ENCODE measurements at regions not wholly inside any gene's neighbourhood (a gene's known extent, or its start where the extent isn't known, plus 50 kb on each side); places are given as distances from the start of the nearest gene placed in this dataset.

DNA sequence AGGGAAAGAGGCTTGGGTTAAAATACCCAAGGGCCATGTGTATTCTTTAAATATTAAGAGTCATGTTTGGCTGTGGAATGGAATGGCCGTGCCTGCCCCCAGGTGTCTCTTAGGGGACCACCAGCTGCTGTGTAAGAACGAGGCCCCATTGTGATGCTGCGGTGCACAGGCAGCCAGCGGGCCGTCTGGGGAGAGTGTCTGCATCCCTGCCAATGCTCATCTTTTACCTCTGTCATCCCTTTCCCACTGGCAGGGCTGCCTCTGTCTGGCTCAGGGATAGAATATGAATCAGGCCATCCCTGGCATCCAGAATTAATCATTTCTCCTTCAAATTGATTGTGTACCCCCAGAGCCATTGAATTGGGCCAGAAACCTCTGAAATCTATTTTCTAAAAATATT is 137.8 kb upstream of the GALNT17 start:
- no peak for DNase-seq

- no peak for DNase-seq
These were observed 134.7 kb upstream of the GALNT17 start for GRCh38 chr7:70997261-70997660.

DNA sequence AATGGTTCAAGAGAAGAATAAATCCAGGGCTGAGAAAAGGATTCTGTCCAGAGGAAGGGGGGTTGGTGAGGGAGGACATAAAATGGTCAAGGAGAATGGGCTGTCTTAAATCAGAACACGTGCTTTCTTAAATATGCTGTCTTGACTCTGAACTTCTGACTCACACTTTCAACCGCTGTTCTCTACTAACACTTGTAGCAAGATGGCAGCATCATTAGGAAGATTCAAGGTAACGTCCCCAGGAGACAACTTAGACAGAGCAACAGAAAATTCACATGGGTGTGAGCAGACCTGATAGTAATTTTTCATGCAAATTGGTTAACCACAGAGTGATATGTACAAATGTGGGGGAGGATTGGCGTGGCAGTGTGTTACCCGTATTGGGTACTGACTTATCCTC is 126.8 kb upstream of the GALNT17 start:
- no peak for DNase-seq

- DNase-seq = no peak
These were observed 122.3 kb upstream of the GALNT17 start for GRCh38 chr7:71009636-71010035.

DNA sequence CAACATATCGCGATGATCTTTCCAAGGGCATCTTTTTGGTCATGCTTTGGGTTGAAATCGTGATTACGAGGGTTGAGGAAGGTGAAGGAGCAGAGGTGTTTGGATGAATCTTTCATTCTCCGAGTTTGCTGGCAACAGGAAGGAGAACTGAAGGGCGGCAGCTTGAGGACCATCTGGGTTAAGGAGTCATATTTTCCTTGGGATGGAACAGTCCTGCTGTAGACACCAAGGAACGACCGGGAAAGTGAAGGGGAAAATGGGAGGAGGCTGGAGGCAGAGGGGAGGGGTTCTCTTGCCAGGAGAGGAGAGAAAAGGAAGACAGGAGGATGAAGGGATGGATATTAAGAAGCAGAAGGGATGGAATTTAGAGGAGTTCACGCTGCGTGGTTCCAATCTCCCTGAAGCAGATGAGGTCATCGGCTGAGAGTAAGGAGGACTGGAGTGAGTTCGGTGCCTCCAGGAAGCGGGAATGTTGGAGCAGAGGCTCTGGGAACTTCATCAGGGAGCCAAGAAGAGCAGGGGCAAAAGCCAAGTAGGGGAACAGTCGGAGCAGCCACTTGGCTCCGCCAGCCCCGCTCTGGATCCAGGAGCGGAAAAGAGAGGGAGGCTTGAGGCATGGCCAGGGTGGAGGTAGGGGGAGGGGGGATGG is 116.6 kb upstream of the GALNT17 start:
- no peak for DNase-seq

- DNase-seq = no peak
These were observed 115.5 kb upstream of the GALNT17 start for GRCh38 chr7:71016401-71016800.

- no peak for DNase-seq
These were observed 114.3 kb upstream of the GALNT17 start for GRCh38 chr7:71017602-71018001.

DNA sequence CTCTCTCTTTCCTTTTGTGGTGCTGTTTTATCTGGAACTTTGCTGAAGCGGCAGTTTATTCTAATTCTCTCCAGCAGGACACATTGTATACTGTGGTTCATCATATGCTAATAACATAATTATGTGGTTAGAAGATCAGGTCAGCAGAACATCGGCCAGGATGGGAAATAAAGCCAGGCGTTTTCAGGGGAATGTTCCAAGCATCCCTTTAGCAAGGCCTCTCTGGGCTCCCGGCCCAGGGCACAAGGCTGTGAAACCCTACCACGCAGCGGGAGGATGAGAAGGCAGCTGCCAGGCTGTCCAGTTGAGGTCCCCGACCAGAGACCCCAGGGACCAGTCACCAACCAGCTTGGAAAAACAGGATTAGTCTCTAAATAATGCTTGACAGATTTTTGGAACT is 112.2 kb upstream of the GALNT17 start:
- DNase-seq = no peak

DNA sequence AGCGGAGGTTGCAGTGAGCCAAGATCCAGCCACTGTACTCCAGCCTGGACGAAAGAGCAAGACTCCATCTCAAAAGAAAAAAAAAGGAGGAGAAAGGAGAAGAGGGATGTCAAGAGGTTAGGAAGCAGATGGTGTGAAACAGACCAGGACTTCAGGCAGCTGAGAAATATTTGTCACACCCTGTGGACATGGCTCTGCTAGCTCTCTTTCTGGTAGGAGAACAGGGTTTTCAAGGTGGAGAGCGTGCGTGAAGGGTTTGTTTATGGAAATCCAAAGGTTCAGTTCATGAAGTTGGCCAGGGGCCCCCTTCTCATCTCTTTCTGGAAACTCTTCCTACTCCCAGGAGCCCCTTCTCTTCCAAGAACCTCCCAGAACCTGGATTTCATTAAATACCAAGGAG is 110.8 kb upstream of the GALNT17 start:
- DNase-seq = no peak

DNA sequence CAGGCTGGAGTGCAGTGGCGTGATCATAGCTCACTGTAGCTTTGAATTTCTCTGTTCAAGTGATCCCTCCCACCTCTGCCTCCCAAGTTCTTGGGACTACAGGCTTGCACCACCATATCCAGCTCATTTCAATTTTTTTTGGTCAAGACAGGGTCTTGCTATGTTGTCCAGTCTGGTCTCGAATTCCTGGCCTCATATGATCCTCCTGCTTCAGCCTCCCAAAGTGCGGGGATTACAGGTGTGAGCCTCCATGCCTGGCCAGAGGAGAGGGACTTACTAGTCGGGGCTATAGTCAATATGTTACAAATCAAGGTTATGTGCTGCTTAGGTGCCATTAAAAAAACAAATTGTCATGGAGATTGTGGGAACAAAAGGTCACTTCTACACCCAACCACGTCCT is 105.3 kb upstream of the GALNT17 start:
- no peak for DNase-seq

GRCh38 chr7:71034243-71034642 is 97.7 kb upstream of the GALNT17 start:
- DNase-seq = no peak

GRCh38 chr7:71042591-71042990 is 89.4 kb upstream of the GALNT17 start:
- DNase-seq = no peak

DNA sequence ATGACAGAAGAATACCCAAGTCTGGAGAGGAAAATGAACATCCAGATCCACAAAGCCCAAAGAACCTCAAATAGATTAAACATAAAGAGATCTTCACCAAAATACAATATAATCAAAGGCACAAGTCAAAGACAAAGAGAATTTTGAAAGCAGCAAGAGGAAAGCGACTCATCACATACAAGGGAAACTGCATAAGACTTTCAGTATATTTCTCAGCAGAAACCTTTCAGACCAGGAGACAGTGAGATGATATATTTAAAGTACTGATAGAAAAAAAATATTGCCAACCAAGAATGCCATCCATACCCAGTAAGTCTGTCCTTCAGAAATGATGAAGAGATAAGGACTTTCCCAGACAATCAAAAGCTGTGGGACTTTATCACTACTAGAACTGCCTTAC is 81.5 kb upstream of the GALNT17 start:
- DNase-seq = no peak

DNA sequence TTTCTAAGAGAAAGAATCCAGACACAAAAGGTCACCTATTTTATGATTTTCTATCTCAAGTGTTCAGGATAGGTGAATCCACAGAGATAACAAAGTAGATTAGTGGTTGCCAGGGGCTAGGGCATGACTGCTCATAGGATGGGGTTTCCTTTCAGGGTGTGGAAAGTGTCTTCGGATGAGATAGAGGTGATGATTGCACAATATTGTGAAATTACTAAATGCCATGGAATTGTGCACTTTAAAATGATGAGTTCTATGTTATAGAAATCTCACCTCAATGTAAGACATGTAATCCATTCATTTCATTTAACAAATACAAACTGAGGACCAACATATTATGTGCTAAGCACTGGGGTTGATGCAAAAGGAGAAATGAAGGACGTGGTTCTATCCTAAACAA is 76.4 kb upstream of the GALNT17 start:
- no peak for DNase-seq

DNA sequence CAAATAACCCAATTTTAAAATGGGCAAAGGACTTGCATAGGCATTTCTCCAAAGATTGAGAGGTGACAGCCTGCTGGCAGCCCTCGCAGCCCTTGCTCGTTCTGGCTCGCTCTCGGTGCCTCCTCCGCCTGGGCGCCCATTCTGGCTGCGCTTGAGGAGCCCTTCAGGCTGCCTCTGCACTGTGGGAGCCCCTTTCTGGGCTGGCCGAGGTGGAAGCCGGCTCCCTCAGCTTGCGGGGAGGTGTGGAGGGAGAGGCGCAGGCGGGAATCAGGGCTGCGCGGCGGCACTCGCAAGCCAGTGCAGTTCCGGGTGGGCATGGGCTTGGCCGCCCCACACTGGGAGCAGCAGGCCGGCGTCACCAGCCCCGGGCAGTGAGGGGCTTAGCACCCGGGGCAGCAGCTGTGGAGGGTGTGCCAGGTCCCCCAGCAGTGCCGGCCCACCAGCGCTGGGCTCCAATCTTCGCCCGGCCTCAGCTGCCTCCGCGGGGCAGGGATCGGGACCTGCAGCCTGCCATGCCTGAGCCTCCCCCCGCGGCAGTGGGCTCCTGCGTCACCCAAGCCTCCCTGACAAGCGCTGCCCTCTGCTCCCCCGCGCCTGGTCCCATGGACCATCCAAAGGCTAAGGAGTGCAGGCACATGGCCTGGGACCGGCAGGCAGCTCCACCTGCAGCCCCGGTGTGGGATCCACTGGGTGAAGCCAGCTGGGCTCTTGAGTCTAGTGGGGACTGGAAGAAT is 54.0 kb upstream of the GALNT17 start:
- no peak for DNase-seq
